ENCODE measurements at regions not wholly inside any gene's neighbourhood (a gene's known extent, or its start where the extent isn't known, plus 50 kb on each side); places are given as distances from the start of the nearest gene placed in this dataset.
"Not testable (repeated sequence)": the region's sequence is repeated elsewhere in the genome, so short reads cannot be mapped to it uniquely, and the experiment has no call there.

DNA sequence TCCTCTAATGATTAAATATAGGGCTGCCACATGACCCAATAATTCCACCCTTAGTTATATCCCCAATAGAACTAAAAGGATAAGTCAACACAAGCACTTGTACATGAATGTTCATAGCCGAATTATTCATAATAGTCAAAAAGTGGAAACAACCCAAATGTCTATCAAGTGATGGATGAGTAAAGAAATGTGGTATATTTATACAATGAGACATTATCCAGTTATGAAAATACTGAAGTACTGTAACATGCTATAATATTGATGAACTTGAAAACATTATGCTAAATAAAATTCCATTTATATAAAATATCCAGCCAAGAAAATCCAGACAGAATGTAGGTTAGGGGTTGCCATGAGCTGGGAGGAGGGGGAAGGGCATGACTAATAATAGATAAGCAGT lies 436.7 kb upstream of the AADAT start:
- DNase-seq, result no peak

DNA sequence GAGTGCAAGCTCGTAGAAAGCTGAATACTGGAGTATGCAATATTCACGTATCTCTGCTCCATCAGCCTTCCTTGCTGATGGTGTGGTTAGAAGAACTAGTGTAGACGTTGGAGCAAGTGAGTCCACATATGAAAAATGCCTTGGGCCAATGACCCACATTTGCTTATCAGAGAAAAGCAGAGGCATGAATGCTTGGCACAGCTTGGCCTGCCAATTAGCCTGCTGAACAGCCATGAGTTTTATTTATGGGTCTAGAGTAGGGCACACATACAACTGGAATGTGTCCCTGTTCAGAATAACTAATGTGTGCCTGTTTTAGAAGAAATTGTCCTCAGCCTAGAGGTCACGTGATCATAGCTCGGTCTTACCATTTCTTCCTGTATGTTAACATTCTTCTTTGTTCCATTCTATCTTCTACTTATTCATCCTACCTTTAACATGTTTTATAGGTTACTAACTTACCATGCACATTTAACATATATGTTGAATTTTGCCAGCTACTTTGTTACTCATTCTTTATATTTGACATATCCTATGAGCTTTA lies 432.7 kb upstream of the AADAT start:
- DNase-seq, result no peak

DNA sequence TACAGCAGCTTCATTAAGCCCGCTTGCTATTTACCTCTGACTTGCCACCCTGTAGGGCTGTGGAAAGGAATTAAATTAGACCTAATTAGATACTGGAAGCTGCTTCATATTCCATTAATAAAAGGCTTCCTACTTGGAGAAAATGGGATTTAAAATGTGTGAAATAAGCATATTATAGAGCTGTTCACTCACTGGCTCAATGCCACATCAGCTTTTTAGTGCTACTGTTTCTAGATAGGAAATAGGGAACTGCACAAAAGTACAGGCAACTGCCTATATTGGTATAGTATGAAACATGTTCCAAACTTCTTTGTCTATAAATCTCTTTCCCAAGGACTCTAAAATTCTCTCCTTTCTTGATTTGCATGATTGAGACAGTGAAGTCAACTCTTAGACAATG lies 407.9 kb upstream of the AADAT start:
- DNase-seq, result no peak

DNA sequence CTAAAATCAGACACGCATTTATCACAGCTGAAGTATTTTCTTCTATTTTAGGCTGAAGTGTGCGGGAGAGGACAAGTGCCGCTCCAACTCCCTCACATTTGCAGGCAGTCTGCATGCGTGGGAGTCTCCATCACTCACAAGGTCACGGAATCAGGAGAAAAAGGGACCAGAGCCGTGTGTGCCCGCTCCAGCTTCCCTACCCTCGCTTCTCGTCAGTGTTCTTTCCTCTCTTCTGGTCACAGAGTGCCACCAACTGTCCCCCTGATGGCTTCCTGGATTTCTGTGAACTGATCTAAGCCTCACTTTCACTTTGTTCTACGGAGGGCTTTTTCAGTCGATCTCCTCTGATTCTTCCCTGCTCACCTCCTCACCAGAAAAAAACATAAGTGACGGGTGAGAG lies 407.4 kb upstream of the AADAT start:
- no peak for DNase-seq

DNA sequence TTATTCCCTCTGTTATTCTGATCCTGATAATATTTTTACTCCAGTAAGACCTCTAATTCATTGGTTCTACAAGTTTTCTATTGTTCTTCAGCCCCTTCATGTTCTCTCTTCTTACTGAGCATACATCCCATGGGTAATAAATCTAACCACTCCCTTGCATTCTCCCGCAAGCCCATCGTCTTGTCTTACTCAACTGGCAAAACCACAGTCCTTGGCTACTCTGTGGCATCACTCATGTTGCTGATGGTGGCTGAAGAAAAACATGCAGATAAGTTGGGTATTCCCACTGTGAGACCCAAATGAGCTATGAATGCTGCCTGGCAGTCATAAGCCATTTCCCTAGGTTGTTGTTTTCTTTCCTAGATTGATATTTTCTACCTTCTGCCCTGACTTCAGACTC lies 402.2 kb upstream of the AADAT start:
- no peak for DNase-seq

DNA sequence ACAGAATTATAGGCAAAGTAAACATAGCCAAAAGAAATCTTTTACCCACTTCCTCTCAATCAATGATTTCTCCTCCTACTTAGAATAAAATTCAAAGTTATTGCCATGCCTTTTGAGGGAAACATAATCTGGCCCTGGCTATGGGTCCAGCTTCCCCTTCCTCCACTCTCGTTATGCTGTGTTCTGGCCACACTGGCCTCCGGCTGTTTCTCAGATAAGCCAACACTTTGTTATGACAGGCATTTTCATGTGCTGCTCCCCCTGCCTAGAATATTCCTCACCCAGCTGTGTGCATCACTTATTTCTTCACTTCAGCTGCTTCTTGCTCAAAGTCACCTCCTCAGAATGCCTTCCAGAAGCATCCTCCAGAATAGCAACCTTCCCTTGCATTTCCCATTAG lies 386.6 kb upstream of the AADAT start:
- DNase-seq, result no peak

DNA sequence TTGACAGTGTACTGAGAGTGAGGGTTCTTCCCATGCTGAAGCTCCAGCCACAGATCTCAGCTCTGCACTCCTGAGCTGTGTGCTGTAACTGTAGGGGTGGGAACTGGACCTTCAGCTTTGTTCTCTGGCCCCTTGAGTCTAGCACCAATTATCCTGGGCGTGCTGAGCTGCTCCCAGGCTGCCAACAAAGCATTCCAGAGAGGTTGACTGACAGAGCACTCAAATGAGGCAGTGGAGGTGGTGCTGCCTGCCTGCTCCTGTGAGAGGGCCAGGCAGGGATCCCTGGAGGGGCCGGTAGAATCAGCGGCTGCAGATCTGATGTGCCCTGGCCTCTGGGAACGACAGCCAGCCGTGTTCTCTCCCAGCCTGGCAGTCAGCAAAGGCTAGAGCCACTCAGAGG lies 375.7 kb upstream of the AADAT start:
- no peak for DNase-seq

DNA sequence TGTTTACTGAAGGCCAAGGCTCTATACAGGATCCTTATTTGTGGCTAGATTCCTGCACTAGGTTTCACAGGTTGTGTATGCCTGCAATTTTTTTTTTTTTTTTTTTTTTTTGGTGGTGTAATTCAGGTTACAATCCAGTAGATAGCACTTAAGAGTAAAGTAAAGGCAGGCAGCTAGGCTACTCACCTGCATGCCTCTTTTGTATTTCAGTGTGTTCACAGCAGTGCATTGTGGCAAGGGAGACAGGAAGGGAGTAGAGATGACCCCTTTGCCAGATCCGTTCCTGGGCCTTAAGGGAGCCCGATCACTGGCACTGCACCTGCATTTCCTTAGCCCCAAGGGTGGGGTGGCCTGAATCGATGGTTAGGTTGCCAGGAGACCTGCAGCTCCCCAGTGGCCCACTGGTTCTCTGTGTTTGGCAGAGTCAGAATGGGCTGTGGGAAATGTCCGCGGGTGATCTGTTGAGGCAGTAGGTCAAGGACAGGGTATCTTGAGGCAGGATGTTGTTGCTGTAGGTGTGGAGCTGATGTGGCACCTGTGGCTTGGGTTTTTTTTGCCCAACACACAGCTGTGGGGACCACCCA lies 374.9 kb upstream of the AADAT start:
- DNase-seq, result no peak

DNA sequence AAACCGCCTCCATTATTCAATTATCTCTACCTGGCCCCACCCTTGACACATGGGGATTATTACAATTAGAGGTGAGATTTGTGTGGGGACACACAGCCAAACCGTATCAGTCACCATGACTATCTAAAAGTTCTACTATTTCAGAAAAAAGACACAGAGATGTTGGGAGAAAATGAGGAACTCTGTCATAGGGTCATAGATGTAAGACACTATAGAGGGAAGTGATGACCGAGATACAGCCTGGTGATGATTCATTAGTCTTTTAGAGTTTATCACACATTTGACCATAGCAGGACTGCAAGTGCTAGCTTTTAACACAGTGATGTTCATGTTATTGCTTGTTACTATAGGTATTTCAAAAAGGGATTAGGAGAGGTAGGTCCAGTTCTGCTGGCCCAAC lies 357.0 kb upstream of the AADAT start:
- DNase-seq, result no peak

DNA sequence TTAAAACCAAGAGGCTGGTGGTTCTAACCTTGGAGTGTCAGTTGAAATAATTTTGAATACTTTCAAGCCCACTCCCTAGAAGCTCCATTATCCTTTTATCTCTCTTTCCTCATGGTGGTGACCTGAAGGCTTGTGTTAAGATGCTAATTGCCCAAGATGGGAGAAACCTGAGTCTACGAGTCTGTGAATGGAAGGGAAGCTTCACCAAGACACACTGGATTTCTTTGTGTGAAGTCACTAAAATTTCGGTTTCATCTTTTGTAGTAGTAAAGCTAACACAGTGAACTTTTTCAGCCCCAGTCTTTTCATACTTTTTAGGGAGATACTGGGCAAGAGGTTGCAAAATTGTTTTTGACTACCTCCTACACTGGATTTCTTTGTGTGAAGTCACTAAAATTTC lies 351.4 kb upstream of the AADAT start:
- DNase-seq, result not testable (repeated sequence)

DNA sequence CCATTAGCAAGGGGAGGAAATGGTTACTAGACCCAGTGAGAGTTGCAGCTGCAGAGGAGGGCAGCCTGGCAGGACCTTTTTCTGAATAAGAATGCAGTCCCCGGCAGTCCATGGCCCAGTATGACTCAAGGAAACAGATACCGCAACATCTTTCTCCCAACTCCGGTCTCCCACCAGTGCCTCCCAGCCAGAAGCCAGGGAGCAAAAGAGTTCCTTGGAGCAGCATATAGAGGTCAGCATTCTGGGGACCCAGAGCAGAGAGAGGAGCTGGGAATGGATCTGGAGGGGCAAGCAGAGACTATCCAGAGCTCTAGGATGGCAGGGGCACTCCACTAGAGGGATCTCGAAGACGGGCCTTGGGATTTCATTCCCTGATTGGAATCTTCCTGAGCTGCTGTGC lies 339.2 kb upstream of the AADAT start:
- DNase-seq, result no peak

DNA sequence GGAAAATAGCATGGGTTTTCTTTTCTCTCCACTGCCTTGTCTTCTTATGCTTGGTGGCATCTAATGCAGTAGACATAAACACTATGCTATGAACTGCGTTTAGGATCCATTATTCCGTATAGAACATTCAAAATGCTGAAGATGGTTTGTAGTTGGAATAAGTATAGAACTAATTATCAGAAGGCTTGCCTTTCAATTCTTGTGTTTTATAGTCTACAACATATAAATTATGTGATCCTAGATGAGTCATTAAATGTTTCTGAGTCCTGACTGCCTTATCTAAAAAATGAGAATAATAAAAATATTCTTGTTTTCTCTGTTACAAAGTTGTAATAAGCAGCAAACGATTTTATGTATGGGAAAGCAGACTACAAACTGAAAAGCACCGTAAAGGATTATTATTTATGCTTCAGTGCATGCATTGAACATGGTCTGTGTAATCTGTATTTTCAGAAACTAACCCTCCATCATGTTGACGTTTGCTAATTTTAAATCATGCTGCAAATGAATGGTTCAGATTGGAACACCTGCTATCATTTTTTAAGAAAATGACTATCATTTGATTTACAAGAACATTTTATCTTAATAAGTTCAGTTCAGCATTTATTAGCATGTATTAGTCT lies 335.9 kb upstream of the AADAT start:
- no peak for DNase-seq

DNA sequence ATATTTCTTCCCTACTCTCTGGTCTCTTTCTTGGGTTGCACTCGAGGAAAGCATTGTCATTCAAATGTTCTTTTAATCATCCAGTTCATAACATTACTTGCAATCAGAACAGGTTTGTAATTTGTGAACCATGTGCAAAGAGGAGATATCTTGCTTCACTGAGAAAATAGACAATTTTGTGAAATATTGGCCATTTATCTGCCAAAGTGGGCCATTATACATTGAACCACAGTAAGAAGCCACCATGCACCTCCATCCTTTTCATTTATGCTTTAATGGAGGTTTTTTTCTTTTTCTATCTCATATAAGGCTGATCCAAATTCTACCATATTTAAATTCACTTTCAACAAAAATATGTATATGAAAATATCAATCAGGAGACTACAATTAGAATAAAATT lies 335.3 kb upstream of the AADAT start:
- no peak for DNase-seq

DNA sequence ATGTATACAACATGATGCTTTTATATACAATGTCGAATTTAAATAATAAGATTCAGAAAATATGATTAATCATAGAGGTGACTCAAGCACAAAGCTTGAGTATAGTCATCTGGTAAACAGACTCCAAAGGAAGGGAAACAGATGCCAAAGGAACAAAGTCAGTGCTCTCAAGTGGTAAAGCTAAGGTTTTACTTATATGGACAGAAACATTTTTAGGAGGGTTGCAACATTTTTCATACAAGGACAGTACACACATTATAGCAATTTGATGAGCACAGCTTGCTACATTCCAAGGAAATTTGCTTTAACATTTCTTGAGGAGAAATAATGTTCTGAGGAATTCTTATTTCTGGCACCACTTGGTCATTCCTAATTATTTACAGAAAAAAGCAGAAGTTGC lies 333.4 kb upstream of the AADAT start:
- DNase-seq, result no peak

DNA sequence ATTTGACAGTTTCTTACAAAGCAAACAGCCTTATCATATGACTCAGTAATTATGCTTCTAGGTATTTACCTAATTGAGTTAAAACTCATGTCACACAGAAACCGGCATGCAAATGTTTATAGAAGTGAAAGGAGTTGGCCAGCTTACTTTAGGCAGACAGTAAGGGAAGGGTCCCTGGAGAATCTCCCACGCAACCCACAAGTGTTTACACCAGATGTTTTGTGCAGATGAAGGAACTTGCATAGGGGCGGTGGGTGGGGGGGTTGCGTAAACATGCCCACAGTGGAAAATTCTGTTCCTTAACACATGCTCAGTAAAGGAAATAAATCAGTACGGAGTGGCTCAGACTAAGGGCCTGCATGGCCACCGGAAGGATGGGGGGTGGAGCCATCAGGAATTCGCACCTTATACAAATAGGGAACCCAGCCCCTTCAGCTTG lies 330.5 kb upstream of the AADAT start:
- DNase-seq, result no peak

DNA sequence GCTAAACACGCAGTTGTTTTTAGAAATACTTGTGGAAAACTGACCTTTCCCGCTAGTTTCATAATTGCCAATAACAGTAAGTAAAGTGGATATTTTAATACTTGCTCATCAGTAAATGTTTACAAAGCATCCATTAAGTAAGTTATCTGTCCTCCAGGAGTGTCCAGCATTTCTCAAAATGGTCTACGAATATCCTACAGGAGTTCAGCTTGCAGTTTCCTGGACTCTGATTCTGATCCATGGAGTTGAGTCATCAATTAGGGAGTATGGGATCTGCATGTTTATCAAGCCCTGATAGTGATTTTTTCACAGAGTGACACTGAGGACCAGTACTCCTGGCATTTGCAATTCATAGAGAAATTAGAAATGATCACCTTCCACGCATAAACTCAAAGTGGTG lies 325.2 kb upstream of the AADAT start:
- DNase-seq, result no peak

DNA sequence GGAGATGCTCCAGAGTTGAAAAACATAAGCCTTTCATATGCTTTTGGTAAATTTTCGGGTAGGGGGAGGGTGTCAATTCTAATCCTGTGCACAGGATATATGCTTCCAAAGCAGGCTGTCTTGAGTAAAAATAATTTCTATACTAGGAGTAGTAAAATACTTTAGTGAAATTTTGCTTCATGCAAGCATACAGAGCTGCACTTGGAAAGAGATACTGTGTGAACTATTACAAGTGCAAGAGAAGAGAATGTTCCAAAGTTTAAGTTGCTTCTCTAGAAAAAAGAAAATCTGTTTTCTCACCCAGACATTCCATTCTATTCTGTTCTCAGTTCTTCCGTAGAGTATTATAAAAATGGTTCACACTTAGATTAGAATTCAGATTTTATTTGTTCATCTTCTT lies 324.6 kb upstream of the AADAT start:
- DNase-seq, result no peak

DNA sequence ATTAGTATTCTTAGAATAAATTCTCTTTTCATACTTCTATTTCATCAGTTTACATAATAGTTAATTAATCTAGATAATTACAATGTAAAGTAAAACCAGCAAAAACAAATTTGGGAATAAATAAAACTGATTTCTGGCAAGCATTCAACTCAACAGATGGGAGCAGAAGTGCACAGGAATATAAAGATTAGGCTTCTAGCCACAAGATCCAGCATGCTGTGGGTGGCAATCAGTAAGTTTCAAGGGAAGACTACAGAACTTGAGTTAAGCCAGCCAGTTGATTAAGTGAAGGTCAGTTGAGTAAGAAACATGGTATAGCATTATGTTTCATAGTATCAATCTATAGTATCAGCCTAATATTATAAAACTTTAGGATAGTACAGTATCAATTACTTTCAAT lies 324.2 kb upstream of the AADAT start:
- DNase-seq, result no peak

DNA sequence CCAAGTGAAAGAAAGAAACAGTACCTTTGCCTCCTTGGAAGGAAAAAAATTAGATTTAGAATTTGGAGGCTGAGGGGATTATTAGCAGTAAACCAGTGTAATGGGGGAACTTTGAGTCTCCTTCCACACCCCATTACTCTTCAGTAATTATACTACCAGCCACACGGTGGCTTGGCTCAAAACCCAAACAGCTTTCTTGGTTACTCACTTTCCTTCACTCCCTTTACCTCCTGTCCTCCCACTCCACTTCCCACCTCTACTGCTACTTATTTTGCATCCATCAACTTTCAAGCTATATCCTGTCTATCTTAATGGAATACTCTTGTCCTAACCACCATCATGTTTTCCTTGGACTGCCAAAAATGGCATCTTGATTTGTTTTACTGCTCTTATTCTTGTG lies 310.6 kb upstream of the AADAT start:
- no peak for DNase-seq

DNA sequence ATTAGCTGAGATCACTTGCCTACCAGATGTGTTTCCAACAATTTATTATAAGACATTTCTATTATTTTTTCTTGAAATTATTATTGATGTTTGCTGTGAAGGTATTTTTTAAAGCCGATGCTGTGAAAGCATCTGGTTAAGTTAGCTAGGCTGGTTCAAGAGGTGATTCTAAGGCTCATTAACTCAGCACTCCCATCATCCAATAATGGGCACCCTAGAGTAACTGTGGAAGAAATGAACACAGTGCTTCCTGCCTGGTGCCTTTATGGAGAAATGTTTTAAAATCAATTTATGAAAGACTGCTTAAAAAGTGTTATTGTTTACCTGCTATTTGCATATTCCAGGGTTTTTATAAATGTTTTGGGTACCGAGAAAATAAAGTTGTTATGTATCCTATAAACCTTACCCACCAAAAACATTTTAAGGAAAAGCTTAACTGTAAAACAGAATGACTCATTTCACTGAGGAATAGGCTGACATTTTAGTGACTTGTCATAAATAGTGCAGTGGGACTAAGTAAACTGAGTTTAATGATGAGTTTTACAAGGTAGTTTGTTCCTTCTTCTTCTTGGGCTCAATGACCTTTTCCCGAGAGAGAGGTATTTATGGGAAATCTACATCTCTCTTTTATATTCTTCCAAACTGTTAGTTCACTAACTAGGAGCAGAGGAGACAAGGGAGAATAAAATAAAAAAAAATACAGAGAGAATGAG lies 310.0 kb upstream of the AADAT start:
- no peak for DNase-seq

DNA sequence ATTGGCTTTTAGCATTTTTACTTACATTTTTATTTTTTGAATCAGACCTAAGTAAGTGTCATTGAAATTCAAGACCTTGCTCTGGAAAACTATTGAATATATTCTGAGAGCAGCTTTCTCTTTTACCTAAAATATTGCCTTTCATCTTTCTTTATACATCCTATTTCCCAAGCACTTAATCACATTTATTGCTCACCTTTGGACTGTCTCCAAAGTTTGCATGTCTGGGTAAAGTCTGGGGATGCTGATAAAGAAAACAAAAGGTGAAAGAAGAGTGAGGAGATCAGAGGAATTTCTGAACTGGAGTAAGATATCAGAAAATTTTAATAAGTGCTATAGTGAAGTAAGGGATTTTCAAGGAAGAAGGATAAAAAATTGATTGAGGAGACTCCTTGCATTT lies 308.5 kb upstream of the AADAT start:
- no peak for DNase-seq

DNA sequence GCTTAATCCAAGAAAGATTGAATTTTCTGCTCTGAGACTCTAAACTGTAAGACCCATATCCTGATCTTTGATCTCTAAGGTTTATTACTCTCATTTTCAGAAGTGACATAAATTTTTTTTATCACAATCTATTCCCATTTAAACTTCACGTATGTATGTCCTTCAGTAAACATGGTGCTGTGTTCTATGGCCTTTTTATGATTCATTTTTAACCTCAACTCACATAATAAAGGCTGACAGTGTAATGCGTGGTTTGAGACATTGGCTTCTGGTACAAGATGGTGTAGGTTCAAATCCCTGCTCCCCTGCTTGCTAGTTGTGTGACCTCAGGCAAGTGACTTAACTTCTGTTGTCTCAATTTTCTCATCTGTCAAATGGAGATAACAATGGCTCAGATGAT lies 306.0 kb upstream of the AADAT start:
- DNase-seq, result no peak

DNA sequence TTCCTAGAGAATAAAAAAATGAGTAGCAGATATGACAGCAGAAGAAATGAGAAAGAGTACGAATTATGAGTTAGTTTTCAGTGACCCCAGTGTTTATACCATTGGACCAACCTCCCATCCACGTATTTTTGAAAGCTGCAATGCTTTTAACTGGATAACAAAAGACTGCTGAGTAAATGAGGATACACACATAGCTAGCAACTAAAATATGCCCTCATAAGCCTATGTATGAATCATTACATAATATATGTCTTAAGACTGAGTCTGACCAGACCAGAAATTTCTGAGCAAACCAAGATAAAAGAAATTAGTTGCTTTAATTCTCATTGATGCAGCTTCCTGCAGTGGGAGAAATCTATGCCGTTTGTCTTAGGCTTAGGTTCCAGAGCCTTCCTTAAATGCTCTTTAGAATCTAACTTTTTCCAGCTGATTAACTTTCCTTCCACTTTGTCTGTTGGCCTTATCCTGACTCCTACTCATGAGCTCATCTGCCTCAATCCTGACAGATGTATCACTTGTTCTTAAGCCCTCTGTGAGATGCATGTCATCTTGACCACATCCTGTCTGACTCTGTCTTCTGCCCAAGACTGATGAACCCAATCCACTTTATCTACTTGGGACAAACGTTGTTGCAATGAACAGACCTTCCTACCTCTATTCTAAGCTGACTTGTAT lies 301.4 kb upstream of the AADAT start:
- DNase-seq, result no peak

DNA sequence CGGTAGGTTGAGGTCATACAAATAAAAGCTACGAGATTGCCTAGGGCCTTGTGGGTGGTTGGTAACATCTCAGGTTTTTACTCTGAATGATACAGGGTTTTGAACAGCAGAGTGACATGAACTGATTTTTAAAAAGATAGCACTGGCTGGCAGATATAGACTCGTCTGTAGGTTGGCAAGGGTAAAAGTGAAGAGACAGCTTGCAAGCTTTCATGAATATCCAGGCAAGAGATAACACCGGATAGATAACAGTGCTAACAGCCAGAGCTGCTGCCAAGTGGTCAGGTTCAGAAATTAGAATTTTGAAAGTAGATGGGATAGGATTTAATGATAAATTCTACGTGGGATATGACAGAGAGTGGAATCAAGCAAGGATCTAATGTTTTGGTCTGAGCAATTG lies 299.7 kb upstream of the AADAT start:
- no peak for DNase-seq
